ENCODE measurements at regions not wholly inside any gene's neighbourhood (a gene's known extent, or its start where the extent isn't known, plus 50 kb on each side); places are given as distances from the start of the nearest gene placed in this dataset.

GRCh38 chr10:78699971-78700370 lies 368.8 kb upstream of the ZMIZ1 start:
- H3K36me3 ChIP-seq (replicated peaks; ENCODE audit: control insufficient read depth, insufficient read depth, low read length): no peaks in the 10 kb centered on the region
- peaks cover 3% of the 10 kb centered on the region; the same call in 1 of the 2 replicates for H3K27me3 ChIP-seq (ENCODE audit: control insufficient read depth, insufficient read depth, low read length)
- DNase-seq: no peak
- H3K4me3 ChIP-seq (ENCODE audit: insufficient read depth, low read depth, low read length): no peak overlapping the region

- H3K36me3 ChIP-seq (replicated peaks; ENCODE audit: control insufficient read depth, insufficient read depth, low read length): no peaks in the 10 kb centered on the region
- no peak for DNase-seq
- no peak overlapping the region for H3K4me3 ChIP-seq (ENCODE audit: insufficient read depth, low read depth, low read length)
- peaks cover 3% of the 10 kb centered on the region; the same call in 1 of the 2 replicates for H3K27me3 ChIP-seq (ENCODE audit: control insufficient read depth, insufficient read depth, low read length)
Observed at GRCh38 chr10:78700413-78700812, 368.4 kb upstream of the ZMIZ1 start.

GRCh38 chr10:78700816-78701520 lies 367.8 kb upstream of the ZMIZ1 start:
- no peaks in the 10 kb centered on the region for H3K36me3 ChIP-seq (replicated peaks; ENCODE audit: control insufficient read depth, insufficient read depth, low read length)
- peaks cover 3% of the 10 kb centered on the region; the same call in 1 of the 2 replicates for H3K27me3 ChIP-seq (ENCODE audit: control insufficient read depth, insufficient read depth, low read length)
- no peak overlapping the region for H3K4me3 ChIP-seq (ENCODE audit: insufficient read depth, low read depth, low read length)
- DNase-seq: no peak

DNA sequence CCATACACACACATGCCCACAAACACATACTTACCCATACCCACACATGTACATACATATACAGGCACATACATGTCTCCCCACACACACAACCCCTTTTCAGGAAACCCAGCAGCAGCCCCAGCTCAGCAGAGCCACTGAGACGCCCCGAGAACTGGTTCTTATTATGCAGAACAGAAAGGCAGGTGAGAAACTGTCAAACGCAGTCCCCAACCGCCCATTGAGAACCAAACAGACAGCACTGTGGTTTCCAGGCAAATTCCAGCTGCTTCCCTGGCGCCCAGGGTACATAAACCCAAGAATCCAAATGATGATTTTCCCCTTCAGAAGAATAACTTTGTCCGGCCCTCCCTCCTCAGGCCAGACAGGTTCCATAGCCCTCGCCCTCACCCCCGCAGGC lies 366.6 kb upstream of the ZMIZ1 start:
- no peak overlapping the region for H3K4me3 ChIP-seq (ENCODE audit: insufficient read depth, low read depth, low read length)
- H3K27me3 ChIP-seq (ENCODE audit: control insufficient read depth, insufficient read depth, low read length): peaks cover 3% of the 10 kb centered on the region; the same call in 1 of the 2 replicates
- DNase-seq: no peak
- no peaks in the 10 kb centered on the region for H3K36me3 ChIP-seq (replicated peaks; ENCODE audit: control insufficient read depth, insufficient read depth, low read length)

DNA sequence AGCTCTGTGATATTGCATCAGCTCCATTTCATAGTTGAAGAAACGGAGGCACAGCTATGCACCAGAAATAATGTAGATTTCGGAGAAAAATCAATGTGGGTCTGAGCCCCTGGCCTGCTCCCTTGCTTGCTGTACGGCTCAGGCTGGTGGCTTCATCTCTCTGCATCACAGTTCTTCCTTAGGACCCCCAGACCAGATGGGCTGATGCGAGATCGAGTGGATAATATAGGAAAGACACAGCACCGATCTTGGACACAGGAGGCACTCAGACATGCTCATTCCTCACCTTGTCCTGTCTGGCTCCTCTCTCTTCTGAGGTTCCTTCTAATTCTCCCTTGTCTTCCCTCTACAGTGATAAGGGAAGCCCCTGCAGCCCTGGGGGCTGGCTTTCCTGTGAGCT lies 365.9 kb upstream of the ZMIZ1 start:
- no peaks in the 10 kb centered on the region for H3K27me3 ChIP-seq (ENCODE audit: control insufficient read depth, insufficient read depth, low read length)

GRCh38 chr10:78703593-78703992 lies 365.2 kb upstream of the ZMIZ1 start:
- DNase-seq: no peak
- H3K27me3 ChIP-seq (ENCODE audit: control insufficient read depth, insufficient read depth, low read length): no peaks in the 10 kb centered on the region
- H3K4me3 ChIP-seq (ENCODE audit: insufficient read depth, low read depth, low read length): no peak overlapping the region
- H3K36me3 ChIP-seq (replicated peaks; ENCODE audit: control insufficient read depth, insufficient read depth, low read length): no peaks in the 10 kb centered on the region

More for the DNA sequence above, 365.9 kb upstream of the ZMIZ1 start:
- no peak overlapping the region for H3K4me3 ChIP-seq (ENCODE audit: insufficient read depth, low read depth, low read length)
- H3K36me3 ChIP-seq (replicated peaks; ENCODE audit: control insufficient read depth, insufficient read depth, low read length): no peaks in the 10 kb centered on the region
- no peak for DNase-seq

- Histone ChIP-seq H3K27me3 (ENCODE audit: control insufficient read depth, insufficient read depth, low read length) (no peaks in the 10 kb centered on the region), H3K4me3 (ENCODE audit: insufficient read depth, low read depth, low read length) (no peak overlapping the region), H3K36me3 (replicated peaks; ENCODE audit: control insufficient read depth, insufficient read depth, low read length) (no peaks in the 10 kb centered on the region)
- no peak for DNase-seq
Observed at GRCh38 chr10:78706256-78706655, 362.5 kb upstream of the ZMIZ1 start.

- no peak overlapping the region for H3K4me3 ChIP-seq (ENCODE audit: insufficient read depth, low read depth, low read length)
Observed at GRCh38 chr10:78706726-78707540, 361.8 kb upstream of the ZMIZ1 start.

GRCh38 chr10:78707745-78708144 lies 361.0 kb upstream of the ZMIZ1 start:
- H3K27me3 ChIP-seq (ENCODE audit: control insufficient read depth, insufficient read depth, low read length): no peaks in the 10 kb centered on the region

More at GRCh38 chr10:78706726-78707540, 361.8 kb upstream of the ZMIZ1 start:
- H3K36me3 ChIP-seq (replicated peaks; ENCODE audit: control insufficient read depth, insufficient read depth, low read length): no peaks in the 10 kb centered on the region
- DNase-seq: no peak
- no peaks in the 10 kb centered on the region for H3K27me3 ChIP-seq (ENCODE audit: control insufficient read depth, insufficient read depth, low read length)

DNA sequence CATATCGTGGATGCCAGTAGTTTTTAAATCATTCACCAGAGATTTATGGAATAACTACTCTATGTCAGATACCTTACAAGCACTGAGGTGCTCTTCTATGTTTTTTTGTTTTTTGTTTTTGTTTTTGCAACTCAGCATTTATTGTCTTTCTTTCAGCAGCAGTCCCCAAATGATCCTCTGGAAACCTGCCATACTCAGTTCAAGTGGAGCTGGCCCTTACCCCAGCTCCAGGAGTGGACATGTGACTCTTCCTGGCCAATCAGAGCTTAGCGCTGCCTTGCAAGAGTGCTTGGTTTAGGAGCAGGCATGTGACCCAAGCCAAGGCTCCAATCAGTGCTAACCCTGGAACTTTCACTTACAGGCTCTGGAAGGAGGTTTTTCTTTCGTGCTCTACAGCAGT lies 356.6 kb upstream of the ZMIZ1 start:
- Histone ChIP-seq H3K4me3 (ENCODE audit: insufficient read depth, low read depth, low read length) (no peak overlapping the region), H3K27me3 (ENCODE audit: control insufficient read depth, insufficient read depth, low read length) (no peaks in the 10 kb centered on the region), H3K36me3 (replicated peaks; ENCODE audit: control insufficient read depth, insufficient read depth, low read length) (no peaks in the 10 kb centered on the region)
- DNase-seq: peak; percentile 37

More at GRCh38 chr10:78707745-78708144, 361.0 kb upstream of the ZMIZ1 start:
- Histone ChIP-seq H3K4me3 (ENCODE audit: insufficient read depth, low read depth, low read length) (no peak overlapping the region), H3K36me3 (replicated peaks; ENCODE audit: control insufficient read depth, insufficient read depth, low read length) (no peaks in the 10 kb centered on the region)
- no peak for DNase-seq

- no peak for DNase-seq
- Histone ChIP-seq H3K27me3 (ENCODE audit: control insufficient read depth, insufficient read depth, low read length) (no peaks in the 10 kb centered on the region), H3K36me3 (replicated peaks; ENCODE audit: control insufficient read depth, insufficient read depth, low read length) (no peaks in the 10 kb centered on the region), H3K4me3 (ENCODE audit: insufficient read depth, low read depth, low read length) (no peak overlapping the region)
Observed at GRCh38 chr10:78713659-78714058, 355.1 kb upstream of the ZMIZ1 start.

GRCh38 chr10:78714225-78714624 lies 354.5 kb upstream of the ZMIZ1 start:
- no peak for DNase-seq
- Histone ChIP-seq H3K36me3 (replicated peaks; ENCODE audit: control insufficient read depth, insufficient read depth, low read length) (no peaks in the 10 kb centered on the region), H3K27me3 (ENCODE audit: control insufficient read depth, insufficient read depth, low read length) (no peaks in the 10 kb centered on the region), H3K4me3 (ENCODE audit: insufficient read depth, low read depth, low read length) (no peak overlapping the region)

DNA sequence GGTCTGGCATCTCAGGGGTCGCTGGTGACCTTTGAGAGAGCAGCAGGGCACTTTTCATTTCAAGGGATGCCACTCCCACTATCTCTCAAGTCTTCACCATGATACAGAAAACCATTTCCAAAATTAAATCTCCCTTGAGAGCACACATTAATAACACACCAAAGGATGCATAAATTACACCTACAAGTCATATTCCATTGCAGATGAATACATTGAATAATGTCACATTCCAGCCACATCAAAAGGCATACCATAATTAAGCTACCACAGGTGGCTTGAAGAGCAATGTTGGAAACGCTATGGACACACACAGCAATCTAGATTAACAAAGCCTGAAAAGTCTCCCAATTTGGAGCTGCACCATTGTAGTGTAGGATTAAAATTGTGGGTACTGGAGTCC lies 353.3 kb upstream of the ZMIZ1 start:
- Histone ChIP-seq H3K27me3 (ENCODE audit: control insufficient read depth, insufficient read depth, low read length) (no peaks in the 10 kb centered on the region), H3K4me3 (ENCODE audit: insufficient read depth, low read depth, low read length) (no peak overlapping the region), H3K36me3 (replicated peaks; ENCODE audit: control insufficient read depth, insufficient read depth, low read length) (no peaks in the 10 kb centered on the region)
- DNase-seq: no peak

GRCh38 chr10:78716043-78716660 lies 352.6 kb upstream of the ZMIZ1 start:
- no peak for DNase-seq
- Histone ChIP-seq H3K36me3 (replicated peaks; ENCODE audit: control insufficient read depth, insufficient read depth, low read length) (no peaks in the 10 kb centered on the region), H3K4me3 (ENCODE audit: insufficient read depth, low read depth, low read length) (no peak overlapping the region), H3K27me3 (ENCODE audit: control insufficient read depth, insufficient read depth, low read length) (no peaks in the 10 kb centered on the region)

- no peaks in the 10 kb centered on the region for H3K36me3 ChIP-seq (replicated peaks; ENCODE audit: control insufficient read depth, insufficient read depth, low read length)
- DNase-seq: no peak
- H3K4me3 ChIP-seq (ENCODE audit: insufficient read depth, low read depth, low read length): no peak overlapping the region
- no peaks in the 10 kb centered on the region for H3K27me3 ChIP-seq (ENCODE audit: control insufficient read depth, insufficient read depth, low read length)
Observed at GRCh38 chr10:78717200-78717599, 351.6 kb upstream of the ZMIZ1 start.

Data from H7 (cell line).